IPS-15b (cell line): ENCODE measurements at regions not wholly inside any gene's neighbourhood (a gene's known extent, or its start where the extent isn't known, plus 50 kb on each side); places are given as distances from the start of the nearest gene placed in this dataset.

Experiments
- H3K27me3 ChIP-seq: one replicate; pipeline ENCODE4 v1.6.1; 2013; ENCODE audit warnings: low read length; ENCODE audit not compliant: control insufficient read depth, insufficient read depth
- H3K36me3 ChIP-seq: one replicate; pipeline ENCODE4 v1.6.1; 2013; ENCODE audit warnings: low read length; ENCODE audit not compliant: control insufficient read depth, insufficient read depth
- H3K4me1 ChIP-seq: one replicate; pipeline ENCODE4 v1.6.1; 2013; ENCODE audit warnings: mild to moderate bottlenecking, low read length; ENCODE audit not compliant: control insufficient read depth, insufficient read depth
- H3K4me3 ChIP-seq: one replicate; pipeline ENCODE4 v1.5.1; 2013; ENCODE audit warnings: low read depth, low read length
- H3K9ac ChIP-seq: one replicate; pipeline ENCODE4 v1.6.1; 2013; ENCODE audit warnings: low read depth, mild to moderate bottlenecking, low read length
- H3K9me3 ChIP-seq: one replicate; pipeline ENCODE4 v1.6.1; 2013; ENCODE audit warnings: mild to moderate bottlenecking, low read length; ENCODE audit not compliant: control insufficient read depth, insufficient read depth

- H3K9me3 ChIP-seq = no peaks in the 10 kb centered on the region
- H3K27me3 ChIP-seq = no peaks in the 10 kb centered on the region
- H3K9ac ChIP-seq = no peak overlapping the region
- no peak overlapping the region for H3K4me3 ChIP-seq
- no peaks in the 10 kb centered on the region for H3K4me1 ChIP-seq
- H3K36me3 ChIP-seq = no peaks in the 10 kb centered on the region
Measured at GRCh38 chr12:33555128-33555527, 115.5 kb upstream of the SYT10 start.

DNA sequence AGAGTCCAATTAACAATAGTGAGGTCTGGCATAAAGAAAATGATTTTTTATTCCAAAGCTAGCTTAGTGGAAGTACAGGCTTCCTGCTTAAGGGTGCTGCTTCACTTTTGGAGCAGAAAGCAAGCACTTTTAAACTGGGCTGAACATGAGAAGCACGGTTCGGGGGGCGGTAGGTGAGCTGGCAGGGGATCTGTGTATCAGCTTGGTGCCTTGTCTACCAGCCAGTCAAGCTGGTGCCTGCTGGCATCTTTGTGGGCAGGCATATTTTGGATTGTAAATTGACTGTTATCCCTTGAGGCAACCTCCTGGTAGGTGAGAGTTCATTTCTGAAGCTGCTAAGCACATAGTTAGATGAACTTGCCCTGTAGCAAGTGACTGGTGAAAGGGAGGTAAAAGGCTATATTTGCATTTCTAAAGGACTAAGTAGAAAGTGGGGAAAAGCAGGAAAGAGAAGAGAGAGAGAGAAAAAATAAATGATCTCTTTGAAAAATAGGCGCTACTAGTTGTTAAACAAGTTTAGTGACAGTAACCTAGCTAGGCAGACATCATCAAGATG lies 121.1 kb upstream of the SYT10 start:
- Histone ChIP-seq H3K9ac (no peak overlapping the region), H3K36me3 (no peaks in the 10 kb centered on the region), H3K27me3 (no peaks in the 10 kb centered on the region), H3K4me1 (peaks cover 7% of the 10 kb centered on the region), H3K9me3 (no peaks in the 10 kb centered on the region), H3K4me3 (no peak overlapping the region)

GRCh38 chr12:33562401-33562800 lies 122.8 kb upstream of the SYT10 start:
- Histone ChIP-seq H3K27me3 (no peaks in the 10 kb centered on the region), H3K4me1 (peaks cover 7% of the 10 kb centered on the region), H3K36me3 (no peaks in the 10 kb centered on the region), H3K9me3 (no peaks in the 10 kb centered on the region), H3K9ac (no peak overlapping the region), H3K4me3 (no peak overlapping the region)

DNA sequence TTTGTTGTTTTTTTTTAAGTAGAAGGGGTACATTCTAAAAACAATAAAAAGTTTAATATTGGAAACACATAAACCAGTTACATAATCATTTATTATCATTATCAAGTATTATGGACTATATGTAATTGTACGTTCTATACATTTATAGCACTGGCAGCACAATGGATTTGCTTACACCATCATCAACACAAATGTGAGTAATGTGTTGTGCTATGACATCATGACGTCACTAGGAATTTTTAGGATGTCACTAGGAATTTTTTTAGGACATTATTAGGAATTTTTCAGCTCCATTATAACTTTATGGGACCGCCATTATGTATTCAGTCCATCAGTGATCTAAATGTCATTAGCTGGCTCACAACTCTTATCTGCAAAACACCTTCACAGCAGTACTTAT lies 126.8 kb upstream of the SYT10 start:
- Histone ChIP-seq H3K4me1 (no peaks in the 10 kb centered on the region), H3K27me3 (no peaks in the 10 kb centered on the region), H3K9ac (no peak overlapping the region), H3K9me3 (no peaks in the 10 kb centered on the region), H3K4me3 (no peak overlapping the region), H3K36me3 (no peaks in the 10 kb centered on the region)

DNA sequence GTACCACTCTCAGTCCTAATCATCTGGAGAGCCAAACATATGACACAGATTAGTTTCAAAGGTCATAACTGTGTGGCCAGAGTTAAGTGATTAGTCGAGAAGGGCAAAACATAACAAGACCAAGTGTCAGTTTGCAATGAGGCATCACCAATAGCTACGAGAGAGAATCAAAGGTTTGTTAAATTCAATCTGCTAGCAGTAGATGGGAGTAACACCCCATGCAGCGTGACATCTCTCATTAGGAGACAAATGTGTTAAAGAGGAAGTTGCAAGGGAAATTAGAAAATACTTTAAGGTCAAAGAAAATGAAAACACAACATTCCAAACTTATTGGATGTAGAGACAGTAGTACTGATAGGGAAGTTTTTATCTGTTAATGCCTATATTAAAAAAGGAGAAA lies 135.7 kb upstream of the SYT10 start:
- Histone ChIP-seq H3K9me3 (no peaks in the 10 kb centered on the region), H3K36me3 (no peaks in the 10 kb centered on the region), H3K27me3 (no peaks in the 10 kb centered on the region), H3K4me3 (no peak overlapping the region), H3K9ac (no peak overlapping the region), H3K4me1 (no peaks in the 10 kb centered on the region)

DNA sequence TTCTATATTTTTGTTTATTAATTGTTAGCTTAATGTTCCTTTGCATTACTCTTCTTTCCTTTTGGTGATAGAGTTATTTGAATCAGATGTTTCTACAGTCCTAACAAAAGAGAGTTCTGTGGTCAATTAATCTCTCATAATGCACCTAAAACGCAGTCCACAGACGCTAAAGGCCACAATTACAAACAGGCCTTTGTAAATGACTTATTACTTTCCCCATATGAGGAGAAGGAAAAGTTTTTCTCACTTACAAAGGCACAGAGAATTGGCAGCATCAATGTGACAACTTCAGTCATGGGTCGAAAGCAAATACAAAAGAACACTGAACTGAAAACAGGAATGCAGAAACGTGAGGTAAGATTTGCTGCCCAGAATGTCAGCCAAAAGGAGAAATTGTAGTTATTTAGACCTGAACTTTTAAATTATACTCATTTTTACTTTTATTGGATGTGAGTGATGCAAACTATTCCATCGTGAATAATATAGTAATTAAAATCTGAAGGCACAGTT lies 142.0 kb upstream of the SYT10 start:
- no peak overlapping the region for H3K4me3 ChIP-seq
- no peaks in the 10 kb centered on the region for H3K36me3 ChIP-seq
- no peaks in the 10 kb centered on the region for H3K27me3 ChIP-seq
- no peaks in the 10 kb centered on the region for H3K9me3 ChIP-seq
- peaks cover 4% of the 10 kb centered on the region for H3K4me1 ChIP-seq
- no peak overlapping the region for H3K9ac ChIP-seq

DNA sequence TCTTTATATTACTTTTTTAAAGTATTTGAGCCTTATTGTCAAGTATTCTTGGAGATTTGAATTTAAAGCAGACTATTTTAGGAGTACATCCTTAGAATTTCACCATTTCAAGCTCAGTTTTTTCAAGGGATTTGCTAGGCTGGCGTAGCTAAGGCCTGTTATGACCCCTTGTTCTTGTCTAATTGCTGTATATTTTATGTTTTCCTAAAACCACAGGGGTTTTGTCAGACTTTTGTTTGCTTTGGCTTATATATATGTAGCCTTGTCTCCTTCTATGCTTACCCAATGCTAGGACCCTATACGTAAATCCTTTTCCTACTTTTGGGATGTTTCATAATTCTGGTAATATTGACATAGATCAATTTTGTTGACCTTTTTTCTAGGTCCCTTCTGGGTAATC lies 147.0 kb upstream of the SYT10 start:
- Histone ChIP-seq H3K4me1 (peaks cover 30% of the 10 kb centered on the region), H3K36me3 (no peaks in the 10 kb centered on the region), H3K27me3 (no peaks in the 10 kb centered on the region), H3K9ac (no peak overlapping the region), H3K4me3 (no peak overlapping the region), H3K9me3 (no peaks in the 10 kb centered on the region)

DNA sequence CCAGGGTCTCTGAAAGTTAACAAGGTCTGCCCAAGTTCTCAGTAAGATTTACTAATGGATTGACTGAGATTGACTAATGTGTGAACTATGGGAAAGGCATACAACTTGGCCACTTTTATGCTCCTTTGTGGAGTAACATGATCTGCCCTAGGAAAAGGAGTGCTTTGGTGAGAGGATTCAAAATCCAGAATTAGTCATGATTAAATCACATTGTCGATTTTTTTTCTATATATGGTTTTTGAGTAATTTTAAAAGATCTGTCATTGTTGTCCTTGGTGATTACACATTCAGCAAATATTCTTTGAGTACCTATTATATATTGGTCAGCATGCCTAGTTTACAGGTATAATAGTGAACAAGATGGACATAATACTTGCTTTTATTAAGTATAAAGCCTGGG lies 147.7 kb upstream of the SYT10 start:
- H3K9ac ChIP-seq = no peak overlapping the region
- no peak overlapping the region for H3K4me3 ChIP-seq
- no peaks in the 10 kb centered on the region for H3K36me3 ChIP-seq

GRCh38 chr12:33587784-33588712 lies 148.4 kb upstream of the SYT10 start:
- Histone ChIP-seq H3K36me3 (no peaks in the 10 kb centered on the region), H3K4me3 (no peak overlapping the region), H3K27me3 (no peaks in the 10 kb centered on the region), H3K9me3 (no peaks in the 10 kb centered on the region), H3K9ac (no peak overlapping the region), H3K4me1 (peaks cover 30% of the 10 kb centered on the region)

More for the DNA sequence above, 147.7 kb upstream of the SYT10 start:
- Histone ChIP-seq H3K4me1 (peaks cover 30% of the 10 kb centered on the region), H3K9me3 (no peaks in the 10 kb centered on the region), H3K27me3 (no peaks in the 10 kb centered on the region)

GRCh38 chr12:33588725-33589405 lies 149.2 kb upstream of the SYT10 start:
- H3K27me3 ChIP-seq = no peaks in the 10 kb centered on the region
- no peaks in the 10 kb centered on the region for H3K36me3 ChIP-seq
- no peak overlapping the region for H3K9ac ChIP-seq
- H3K4me1 ChIP-seq = peaks cover 30% of the 10 kb centered on the region
- no peaks in the 10 kb centered on the region for H3K9me3 ChIP-seq
- no peak overlapping the region for H3K4me3 ChIP-seq

DNA sequence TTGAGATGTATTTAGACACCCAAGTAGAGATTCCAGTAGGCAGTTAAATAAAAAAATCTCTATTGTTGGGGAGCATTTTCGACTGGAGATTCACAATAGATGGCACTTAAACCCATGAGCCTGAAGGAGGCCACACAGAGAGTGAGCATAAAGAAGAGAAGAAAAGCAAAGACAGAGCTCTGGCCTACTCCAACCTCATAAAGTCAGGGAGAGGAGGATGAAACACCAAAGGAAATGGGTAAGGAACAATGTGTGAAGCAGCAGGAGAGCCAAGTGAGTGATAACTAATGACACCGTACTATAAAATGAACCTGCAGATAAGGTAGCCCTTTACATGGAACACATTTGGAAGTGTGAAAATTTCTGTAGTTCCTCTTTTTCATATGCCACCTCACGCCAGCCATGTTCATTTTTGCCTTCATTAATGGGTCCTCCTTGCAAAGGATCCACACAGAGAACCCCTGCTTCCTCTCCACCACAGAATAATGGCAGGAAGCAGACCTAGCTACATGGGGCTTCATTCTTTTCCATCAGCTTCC lies 150.0 kb upstream of the SYT10 start:
- Histone ChIP-seq H3K27me3 (no peaks in the 10 kb centered on the region), H3K9me3 (no peaks in the 10 kb centered on the region), H3K4me1 (peaks cover 30% of the 10 kb centered on the region), H3K4me3 (no peak overlapping the region), H3K9ac (no peak overlapping the region), H3K36me3 (no peaks in the 10 kb centered on the region)
